HG03520 (cell line): ENCODE measurements at regions not wholly inside any gene's neighbourhood (a gene's known extent, or its start where the extent isn't known, plus 50 kb on each side); places are given as distances from the start of the nearest gene placed in this dataset.
"Not testable (repeated sequence)": the region's sequence is repeated elsewhere in the genome, so short reads cannot be mapped to it uniquely, and the experiment has no call there.

Experiments
- ATAC-seq: cut with Tn5 transposase; IDR thresholded peaks from one replicate; pipeline ENCODE4 v1.9.1; 2021; ENCODE audit warnings: mild to moderate bottlenecking, moderate library complexity; ENCODE audit not compliant: unreplicated experiment

DNA sequence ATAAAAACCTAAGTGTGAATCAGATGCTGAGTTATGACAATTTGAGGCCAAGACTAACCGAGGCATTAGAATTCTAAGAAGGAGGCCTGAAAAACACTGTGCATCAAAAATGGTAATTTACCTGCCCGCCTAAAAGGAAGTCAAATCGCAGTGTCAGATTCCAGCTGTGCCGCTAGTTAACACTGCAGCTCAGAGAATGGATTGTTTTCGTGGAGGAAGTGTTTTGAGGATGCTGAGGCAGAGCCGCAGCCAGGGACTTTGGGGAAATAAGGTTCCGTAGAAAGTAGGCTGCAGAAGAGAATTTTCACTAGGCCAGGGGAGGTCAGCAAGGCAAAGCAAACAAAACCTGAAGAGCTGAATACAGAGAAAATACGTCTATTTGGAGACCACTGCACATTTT, 226.4 kb upstream of the ISL1 start:
- ATAC-seq: no peak

DNA sequence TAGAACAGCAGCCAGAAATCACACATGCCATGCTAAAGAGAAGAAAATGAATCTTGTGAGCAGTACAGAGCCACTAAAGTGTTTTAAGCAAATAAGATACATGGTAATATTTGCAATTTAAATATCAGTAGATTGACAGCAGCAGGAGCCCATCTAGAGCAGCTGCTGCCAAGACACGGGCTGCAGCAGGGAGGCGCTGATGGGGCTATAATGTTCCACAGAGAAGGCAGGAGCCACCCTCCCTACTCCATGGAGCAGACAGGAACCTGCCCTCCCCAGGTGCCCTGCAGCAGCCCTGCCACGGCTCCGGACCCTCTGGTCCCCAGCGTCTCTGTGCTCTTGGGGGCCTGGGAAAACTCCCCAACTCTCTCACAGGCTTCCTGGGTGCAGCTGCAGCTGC, 224.1 kb upstream of the ISL1 start:
- ATAC-seq: no peak

DNA sequence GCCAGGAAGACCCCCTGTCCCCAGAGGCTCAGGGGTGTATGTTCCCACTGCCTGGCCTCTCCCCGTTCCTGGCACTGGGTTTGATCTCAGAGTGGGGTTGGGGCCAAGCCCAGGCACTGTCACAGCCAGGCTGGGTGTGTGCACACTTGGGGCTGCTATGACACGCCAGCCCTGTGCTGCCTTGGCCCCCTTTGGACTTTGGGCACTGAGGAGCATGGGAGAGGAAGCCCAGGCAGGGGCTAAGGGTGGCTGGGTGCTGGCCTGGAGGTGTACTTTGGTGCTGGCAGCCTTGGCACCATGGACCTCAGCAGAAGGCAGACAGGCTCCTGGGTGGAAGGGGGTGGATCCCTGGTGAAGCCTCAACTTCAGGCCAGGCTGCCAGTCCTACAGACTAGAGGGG, 223.6 kb upstream of the ISL1 start:
- ATAC-seq: no peak

DNA sequence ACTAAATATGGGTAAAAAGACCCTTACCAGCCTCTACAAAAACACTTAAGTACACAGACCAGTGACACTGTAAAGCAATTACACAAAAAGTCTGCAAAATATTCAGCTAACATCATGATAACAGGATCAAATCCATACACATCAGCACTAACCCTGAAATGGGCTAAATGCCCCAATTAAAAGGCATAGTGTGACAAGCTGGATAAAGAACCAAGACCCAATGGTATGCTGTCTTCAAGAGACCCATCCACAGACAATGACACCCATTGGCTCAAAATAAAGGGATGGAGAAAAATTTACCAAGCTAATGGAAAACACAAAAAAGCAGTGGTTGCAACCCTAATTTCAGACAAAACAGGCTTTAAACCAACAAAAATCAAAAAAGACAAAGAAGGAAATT, 221.0 kb upstream of the ISL1 start:
- ATAC-seq: no peak

DNA sequence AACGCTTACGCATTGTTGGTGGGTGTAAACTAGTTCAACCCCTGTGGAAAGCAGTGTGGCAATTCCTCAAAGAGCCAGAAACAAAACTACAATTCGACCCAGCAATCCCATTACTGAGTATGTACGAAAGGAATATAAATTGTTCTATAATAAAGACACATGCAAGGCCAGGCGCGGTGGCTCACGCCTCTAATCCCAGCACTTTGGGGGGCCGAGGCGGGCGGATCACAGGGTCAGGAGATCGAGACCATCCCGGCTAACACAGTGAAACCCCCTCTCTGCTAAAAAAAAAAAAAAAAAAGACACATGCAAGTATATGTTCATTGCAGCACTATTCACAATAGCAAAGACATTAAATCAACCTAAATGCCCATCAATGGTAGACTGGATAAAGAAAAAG, 217.6 kb upstream of the ISL1 start:
- ATAC-seq: not testable (repeated sequence)

DNA sequence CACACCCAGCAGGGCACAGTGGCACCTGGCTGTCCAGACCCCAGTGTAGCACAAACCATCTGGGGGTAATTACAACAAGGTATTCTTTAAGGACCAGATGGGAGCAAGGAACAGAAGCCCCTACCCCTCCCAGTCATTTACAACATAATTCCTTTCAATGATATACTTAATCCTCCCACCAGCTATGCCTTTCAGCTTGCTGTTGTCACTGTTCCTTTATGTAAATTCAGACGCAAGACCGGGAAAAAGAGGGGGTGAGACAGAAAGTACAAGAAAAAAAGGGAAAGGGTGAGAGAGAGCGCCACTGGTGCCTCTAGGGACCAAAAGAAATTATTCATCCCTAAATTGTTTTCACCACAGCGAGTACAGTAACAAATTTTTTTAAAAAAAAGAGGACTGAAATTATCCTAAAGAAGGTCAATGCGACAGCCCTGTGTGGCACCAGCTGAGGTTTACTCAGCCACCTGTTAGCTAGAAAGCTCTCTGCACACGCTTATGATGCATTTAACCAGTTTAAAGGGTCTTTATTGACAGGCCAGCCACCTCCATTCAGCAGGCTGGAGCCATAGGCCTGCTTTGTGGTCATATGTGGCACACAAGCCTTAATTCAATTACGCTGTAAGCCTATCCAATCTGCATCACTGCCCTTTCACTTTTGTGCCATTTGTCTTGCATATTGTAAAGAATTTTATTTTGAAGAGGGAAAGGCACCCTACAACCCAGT, 210.2 kb upstream of the ISL1 start:
- ATAC-seq: no peak

DNA sequence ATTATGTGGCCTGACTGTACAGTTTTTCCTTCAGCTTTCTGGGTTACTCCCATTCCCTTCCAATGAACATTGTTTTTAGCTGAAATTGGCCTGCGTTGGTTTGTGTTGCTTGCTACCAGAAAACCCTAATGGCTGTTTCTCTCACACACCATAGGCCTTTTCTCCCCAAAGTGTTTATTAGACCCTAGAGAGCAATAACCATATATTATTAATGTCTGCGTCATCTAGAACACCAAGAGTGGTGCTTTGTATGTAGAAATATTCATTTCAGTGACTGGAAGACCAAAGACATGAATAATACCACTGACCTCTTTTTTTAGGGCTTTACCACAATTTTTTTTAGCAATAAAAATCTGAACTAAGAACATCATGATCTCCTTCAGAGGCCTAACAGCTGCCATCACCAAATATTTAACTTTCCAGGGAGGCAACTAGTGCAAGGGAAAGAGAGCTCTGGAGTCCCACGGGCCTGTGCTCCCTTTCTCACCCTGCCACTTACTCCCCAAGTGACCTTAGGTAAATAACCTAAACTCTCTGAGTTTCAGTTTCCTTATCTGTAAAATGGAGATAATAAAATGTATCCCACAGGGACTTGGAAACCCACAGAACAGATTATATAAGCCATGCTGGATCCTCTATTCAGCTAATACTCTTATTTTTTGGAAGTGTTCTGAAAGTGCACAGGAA, 201.9 kb upstream of the ISL1 start:
- ATAC-seq: no peak

DNA sequence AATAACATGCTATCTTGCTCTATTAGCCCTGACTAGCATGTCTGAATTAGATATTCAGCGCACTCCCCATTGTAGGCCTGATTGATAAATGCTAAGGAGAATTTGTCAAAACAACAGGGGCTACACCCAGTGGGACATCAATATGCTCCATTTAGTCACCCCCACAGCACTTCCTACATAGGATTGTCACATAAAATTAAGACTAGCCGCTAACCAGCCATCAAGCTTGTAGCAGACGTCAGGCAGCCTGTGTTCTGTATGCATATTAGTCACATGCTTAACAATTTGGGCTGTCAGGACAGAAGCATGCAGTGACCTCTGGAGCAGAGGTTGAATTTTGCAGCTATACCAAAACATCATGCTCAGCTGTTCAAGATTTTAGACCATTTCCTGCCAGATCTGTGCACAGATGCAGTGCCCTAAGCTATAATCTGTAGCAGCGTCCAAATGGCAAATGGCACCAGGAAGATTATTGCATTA, 197.4 kb upstream of the ISL1 start:
- no peak for ATAC-seq

DNA sequence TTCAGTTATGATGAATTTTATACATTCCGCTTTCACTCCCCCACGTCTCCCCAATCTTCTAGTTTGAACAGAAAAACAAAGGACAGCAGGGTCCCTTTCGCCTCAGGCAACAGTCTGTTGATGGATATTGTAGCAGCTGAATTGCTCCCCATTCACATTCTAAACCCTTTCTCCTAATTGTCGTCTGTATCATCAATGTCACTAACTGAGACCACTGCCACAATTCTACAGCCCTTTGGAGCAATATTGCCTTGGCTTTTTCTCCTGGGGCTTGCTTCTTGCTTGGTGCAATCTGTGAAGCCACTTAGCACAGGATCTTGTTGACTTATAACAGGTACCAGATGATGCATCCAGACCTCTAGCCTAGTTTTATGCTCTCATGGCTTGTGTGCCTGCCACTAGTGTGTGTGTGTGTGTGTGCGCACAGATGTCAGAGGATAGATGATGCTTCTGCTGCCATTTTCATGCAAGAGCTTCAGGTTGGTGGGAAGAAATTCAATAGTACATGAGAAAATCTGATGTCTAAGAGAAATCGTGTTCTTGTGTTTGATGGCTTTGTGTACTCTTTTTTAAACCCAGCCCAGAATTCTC, 195.2 kb upstream of the ISL1 start:
- no peak for ATAC-seq

DNA sequence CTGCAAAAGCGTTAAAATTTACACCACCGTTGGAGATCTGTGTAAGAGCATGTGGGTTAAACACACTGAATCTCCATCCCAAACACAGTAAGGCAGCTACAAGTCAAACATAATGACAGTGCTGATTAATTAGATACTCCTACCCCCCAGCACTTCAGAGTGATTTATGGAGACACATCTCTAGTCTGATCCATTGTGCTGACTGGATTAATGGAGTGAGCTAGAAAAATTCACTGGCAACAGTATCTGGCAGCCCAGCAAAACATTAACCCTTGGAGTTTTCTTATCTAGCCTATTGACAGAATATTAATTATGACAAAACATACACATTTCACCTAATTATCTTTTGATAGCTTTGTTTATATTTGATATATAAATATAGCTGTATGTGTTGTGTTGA, 188.6 kb upstream of the ISL1 start:
- ATAC-seq: no peak

DNA sequence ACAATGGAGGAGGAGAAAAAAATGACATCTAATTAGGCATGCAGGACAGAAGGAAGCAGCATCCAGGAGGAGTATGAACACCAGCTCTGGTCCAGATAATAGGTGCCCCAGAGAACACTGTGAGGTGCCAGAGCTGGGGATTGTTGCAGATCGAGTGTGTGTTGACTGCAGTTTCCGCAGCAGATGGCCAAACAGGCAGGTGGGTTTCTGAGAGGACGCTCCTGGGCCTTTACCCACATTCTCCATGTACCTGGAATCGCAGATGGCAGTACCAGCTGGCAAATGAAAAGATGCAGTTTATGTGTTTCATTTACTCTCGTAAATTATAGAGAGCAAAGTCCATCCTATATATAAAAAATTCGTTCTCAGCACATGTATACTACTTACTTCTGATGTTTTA, 182.2 kb upstream of the ISL1 start:
- no peak for ATAC-seq

DNA sequence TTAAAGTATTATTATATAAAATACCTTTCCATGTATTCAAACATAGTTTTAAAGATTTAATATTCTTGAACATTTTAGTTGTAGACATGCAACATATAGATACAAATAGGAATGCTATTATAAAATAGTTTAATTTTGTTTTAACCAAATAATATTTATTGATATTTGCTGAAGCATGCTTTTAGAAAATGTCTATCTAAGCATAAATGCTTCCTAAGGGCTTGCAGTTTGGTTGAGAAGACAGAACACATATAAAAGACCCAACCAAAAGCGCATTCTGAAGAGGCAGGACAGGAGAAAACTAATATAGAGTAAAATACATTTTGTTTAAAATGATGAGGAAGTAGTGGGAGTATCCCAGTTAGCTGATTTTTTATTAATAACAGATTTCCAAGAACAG, 181.5 kb upstream of the ISL1 start:
- no peak for ATAC-seq

DNA sequence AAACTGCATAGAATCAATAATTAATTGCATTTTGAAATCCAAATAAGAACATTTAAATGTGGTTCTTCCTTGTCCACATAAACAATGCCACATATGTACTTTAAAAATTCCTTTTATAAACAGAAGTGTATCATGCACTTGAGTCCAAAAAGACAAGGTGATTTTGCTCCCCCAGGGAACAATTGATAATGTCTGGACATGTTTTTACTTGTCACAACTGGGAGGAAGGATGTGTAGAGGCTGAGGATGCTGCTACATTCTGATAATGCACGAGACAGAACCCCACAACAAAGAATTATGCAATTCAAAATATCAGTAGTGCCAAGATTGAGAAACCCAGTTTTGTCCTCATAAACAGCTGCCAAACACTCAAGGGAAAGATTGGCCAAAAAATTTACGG, 181.1 kb upstream of the ISL1 start:
- ATAC-seq: no peak

DNA sequence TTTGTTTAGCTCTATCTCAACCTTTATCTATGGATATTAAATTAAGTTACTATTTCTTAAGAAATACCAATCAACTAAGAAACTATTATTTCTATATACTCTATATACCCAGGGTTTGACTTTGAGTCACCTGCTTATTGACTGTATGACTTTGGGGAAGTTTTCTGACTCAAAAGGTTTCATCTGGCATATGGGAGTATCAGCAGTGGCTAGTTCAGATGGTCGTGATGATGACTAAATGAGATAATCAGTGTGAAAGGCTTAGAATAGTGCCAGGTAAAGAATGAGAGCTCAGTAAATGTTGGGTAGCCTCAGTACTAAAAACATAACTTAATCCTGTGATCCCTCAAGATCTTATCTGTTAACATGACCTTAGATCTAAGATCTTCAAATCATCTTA, 179.7 kb upstream of the ISL1 start:
- ATAC-seq: peak; percentile 79

DNA sequence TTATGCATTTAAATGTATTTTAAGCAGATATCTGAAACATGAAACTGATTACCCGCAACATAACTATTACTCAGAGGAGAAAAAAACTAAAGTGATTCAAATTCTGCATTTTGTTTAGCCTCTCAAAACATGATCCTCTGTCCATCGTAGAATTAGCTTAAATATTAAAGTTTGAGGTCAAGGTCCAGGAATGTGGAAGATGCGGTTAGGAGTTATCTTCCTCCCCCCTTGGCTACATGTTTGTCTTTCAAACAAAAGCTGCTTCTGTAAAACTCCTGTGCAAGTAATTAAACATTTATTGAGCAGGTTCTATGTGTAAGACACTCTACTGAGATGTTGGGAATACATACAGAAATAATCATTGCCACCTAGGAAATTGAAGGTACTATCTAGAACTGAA, 175.0 kb upstream of the ISL1 start:
- no peak for ATAC-seq

DNA sequence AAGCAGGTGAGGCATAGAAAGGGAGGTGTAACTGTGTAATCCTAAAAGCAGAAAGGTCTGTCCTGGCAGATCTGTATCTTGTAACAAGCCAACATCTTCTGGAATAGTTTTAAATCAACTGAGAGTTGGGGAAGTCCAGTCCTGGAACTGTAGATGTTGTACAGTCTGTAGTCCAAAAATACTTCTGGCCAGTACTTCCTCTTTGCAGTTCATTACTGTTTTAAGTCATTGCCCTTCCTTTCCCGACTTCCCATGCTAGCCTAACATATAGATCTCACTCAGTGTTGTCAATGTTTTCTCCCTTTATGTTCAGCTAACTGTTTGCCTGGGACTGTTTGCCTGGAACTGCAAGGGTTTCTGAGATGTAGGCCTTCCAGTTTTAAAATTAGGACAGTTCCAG, 168.5 kb upstream of the ISL1 start:
- ATAC-seq: no peak

DNA sequence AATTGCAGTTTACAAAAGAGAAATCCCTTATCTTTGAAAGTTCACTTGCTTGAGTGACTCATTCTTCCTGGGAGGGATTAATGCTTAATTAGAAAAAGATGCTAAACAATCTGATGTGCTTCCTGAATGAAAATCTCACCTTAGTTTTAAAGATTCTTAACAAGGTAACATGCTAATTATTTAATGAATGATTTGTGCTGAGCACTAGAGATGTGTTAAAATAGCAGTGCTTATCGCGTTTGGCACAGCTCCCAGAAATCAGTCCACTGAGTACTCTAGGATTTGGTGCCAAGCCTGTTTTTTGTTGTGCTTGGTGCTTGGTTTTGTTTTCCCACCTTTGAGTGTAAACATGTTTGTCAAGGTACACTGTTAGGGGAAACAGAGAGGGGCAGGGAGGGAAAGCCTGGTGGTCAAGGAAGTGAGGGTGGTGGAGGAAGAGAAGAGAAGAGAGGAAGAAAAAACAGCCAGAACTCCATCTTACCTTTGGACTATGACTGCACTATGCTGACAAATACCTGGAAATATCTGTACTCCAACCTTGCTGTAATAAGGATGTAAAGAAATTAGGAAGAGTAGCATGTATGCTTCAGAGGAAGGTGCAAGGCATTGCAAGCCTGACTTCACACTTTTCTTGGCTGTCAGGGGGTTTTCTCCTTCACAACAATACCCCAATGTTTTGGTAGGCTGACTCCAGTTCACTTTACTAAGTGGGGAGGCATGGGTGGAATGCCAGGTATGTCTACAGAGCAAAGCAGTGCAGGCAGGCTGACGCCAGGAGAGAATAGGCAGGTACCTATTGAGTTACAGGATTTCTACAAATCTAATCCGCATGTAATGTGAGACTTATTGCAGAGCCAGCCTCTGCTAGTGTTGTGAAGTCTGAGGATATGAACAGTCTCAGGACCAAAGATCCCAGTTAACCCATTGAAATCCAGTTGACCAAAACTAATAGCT, 157.2 kb upstream of the ISL1 start:
- no peak for ATAC-seq

DNA sequence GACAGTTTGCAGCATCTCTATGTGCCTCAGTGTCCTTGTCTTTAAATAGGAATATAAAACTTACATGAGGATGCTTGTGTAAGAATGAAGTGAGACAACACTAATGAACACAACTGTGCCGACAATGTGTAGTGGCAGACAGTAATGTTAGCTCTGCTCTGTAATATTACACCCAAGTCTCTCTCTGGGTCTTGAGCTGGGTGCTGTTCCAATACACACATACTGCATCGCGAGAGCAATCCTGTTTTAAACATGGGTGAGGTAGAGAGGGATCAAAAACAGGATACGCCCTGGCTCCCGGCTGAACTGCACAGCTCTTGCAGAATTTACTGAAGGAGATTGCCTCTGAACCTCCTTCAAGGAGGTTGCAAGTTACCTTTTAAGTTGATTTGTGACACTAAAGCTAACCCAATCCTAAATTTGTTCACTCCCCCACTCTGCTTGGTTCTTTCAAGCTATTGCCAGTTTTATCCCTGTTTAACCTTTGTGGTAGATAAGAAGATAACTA, 155.2 kb upstream of the ISL1 start:
- ATAC-seq: no peak

DNA sequence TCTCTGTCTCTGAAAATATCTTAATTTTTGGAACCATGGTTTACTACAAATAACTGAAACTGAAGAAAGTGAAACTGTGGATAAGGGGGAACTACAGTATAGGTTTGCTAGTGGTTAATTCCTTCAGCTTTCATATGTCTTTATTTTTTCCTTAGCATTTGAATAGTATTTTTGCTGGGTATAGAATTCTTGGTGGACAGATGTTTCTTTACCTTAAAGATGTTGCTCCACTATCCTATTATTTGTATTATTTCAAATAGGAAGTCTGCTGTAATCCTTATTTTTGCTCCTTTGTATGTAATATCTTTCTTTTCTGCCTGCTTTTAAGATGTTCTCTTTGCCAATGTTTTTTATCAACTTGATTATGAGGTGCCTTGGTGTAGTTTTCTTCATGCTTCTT, 152.9 kb upstream of the ISL1 start:
- ATAC-seq: no peak

DNA sequence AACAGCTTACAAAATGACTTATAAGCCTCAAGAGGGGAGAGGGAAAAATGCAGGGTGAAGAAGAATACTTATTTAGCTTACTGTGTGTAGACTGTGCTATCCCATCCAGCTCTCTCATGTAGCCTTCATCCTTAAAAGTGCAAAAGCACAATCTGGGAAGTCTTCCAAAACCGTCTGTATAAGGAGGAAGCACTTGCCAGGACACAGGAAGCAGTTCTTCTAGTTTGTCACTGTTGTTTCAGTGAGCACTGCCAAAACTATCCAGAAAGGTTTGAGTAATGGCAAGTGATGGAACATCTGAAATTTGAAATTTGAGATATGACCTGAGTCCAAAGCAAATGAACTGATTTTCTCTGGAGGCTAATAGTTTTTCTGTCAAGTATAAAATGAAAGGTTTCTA, 140.8 kb upstream of the ISL1 start:
- no peak for ATAC-seq

DNA sequence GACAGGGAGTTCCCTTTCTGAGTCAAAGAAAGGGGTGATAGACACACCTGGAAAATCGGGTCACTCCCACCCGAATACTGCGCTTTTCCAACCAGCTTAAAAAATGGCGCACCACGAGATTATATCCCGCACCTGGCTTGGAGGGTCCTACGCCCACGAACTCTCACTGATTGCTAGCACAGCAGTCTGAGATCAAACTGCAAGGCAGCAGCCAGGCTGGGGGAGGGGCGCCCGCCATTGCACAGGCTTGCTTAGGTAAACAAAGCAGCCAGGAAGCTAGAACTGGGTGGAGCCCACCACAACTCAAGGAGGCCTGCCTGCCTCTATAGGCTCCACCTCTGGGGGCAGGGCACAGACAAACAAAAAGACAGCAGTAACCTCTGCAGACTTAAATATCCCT, 132.3 kb upstream of the ISL1 start:
- not testable (repeated sequence) for ATAC-seq
